ENCODE measurements at regions not wholly inside any gene's neighbourhood (a gene's known extent, or its start where the extent isn't known, plus 50 kb on each side); places are given as distances from the start of the nearest gene placed in this dataset.

GRCh38 chr18:67239826-67240225 is 276.7 kb downstream of the DSEL start:
- TF ChIP-seq SRF (IDR thresholded peaks at IDR 0.05; ENCODE audit: low read depth), result no peak
- TF ChIP-seq EZH2 (IDR thresholded peaks at IDR 0.05), result no peak
- no peak for TF ChIP-seq ZFX (IDR thresholded peaks at IDR 0.05)

Measured in HCT116 (cell line).